Fibroblast of mammary gland (primary cell): ENCODE measurements at regions not wholly inside any gene's neighbourhood (a gene's known extent, or its start where the extent isn't known, plus 50 kb on each side); places are given as distances from the start of the nearest gene placed in this dataset.

Experiments used
- DNase-seq: peaks from one replicate; pipeline ENCODE4 v3.0.0-alpha.2; 2010; ENCODE audit warnings: low read depth
- H3K4me3 ChIP-seq: 2 replicates; pipeline ENCODE4 v1.5.1; 2011; ENCODE audit warnings: low read depth, mild to moderate bottlenecking, low read length, moderate library complexity; ENCODE audit not compliant: control insufficient read depth
- TF ChIP-seq, protein P1 (sequence below): conservative IDR thresholded peaks from 2 replicates; pipeline ENCODE4 v1.5.1; 2011; ENCODE audit warnings: low read depth, low read length, inconsistent platforms; ENCODE audit not compliant: control insufficient read depth, insufficient read depth

DNA sequence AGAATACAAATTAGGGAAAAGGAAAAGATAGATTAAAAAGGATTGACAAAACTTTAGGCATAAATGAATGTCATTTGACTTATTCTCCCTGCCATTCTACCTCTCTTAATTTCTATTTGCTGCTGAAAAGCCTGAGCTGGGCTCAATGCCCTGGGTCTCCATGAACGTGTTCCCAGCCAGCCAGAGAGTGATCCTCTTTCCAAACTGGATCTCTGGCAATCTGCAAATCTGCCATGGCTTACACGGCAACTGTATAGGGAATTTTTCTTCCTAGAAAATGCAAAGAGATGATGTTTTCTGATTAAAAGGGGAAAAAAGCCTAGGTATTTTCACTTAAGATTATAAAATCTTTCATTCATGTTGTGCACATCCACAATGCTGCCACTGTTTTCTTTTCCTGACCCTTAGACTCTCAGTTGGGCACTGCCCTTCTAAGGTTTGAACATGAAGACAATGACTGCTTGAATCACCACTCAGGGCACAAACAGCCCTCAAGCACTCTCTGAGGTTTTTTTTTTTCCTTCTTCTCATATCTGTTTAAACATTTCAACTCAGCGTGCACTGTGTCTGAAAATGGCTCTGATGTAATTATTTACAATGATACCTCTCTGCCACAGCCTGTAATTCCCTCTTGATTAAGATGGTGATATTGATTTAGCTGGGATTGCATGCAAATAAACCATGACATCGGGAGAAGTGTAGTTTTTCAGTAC, 60.3 kb downstream of the DACT1 start:
- DNase-seq, result no peak
- H3K4me3 ChIP-seq, result no peak overlapping the region
- TF ChIP-seq, protein P1, sequence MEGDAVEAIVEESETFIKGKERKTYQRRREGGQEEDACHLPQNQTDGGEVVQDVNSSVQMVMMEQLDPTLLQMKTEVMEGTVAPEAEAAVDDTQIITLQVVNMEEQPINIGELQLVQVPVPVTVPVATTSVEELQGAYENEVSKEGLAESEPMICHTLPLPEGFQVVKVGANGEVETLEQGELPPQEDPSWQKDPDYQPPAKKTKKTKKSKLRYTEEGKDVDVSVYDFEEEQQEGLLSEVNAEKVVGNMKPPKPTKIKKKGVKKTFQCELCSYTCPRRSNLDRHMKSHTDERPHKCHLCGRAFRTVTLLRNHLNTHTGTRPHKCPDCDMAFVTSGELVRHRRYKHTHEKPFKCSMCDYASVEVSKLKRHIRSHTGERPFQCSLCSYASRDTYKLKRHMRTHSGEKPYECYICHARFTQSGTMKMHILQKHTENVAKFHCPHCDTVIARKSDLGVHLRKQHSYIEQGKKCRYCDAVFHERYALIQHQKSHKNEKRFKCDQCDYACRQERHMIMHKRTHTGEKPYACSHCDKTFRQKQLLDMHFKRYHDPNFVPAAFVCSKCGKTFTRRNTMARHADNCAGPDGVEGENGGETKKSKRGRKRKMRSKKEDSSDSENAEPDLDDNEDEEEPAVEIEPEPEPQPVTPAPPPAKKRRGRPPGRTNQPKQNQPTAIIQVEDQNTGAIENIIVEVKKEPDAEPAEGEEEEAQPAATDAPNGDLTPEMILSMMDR, result no peak

DNA sequence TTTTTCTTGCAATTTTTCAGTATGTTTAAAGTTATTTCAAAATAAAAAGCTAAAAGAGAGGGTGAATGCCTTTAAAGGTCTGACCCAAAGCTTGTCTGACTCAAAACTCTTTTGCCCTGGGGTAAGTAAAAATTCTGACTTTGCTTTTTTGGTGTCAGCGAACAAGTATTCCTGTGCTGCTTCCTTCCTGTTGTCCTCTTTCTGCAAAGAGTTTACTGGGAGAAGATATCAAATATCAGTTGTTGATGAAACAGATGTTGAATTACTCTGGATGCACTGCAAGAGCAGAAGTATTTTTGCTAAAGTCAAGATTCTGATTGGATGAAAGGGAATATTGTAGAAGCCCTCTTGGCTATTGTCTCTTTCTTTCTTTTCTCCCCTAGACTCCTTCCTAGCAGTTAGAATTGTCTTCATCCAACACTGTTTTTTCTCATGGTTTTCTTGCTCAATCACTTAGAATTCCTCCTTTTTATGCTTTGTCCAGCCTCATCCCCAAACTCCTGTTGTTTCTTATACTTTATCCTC, 62.0 kb downstream of the DACT1 start:
- no peak overlapping the region for H3K4me3 ChIP-seq
- TF ChIP-seq, protein P1, result no peak
- DNase-seq, result no peak

GRCh38 chr14:58701156-58701555, 63.4 kb downstream of the DACT1 start:
- H3K4me3 ChIP-seq, result no peak overlapping the region
- TF ChIP-seq, protein P1, result no peak
- DNase-seq, result no peak

DNA sequence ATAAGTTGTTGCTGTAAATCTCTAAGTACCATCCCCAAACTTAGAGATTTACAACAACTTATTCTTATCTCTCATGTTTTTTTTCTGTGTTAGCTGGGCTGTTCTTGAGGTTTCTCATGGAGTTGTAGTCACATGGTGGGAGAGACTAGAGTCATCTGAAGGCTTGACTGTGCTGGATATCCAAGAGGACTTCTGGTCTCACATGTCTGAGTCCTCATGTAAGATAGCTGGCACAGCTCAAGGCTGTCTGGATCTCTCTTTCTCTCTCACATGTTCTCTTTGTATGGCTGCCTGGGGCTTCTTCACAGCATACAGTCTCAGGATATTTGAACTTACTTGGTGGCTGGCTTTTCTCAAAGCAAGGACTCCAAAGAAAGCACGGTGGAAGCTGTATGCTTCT, 63.8 kb downstream of the DACT1 start:
- DNase-seq, result no peak
- H3K4me3 ChIP-seq, result no peak overlapping the region
- TF ChIP-seq, protein P1, result no peak

DNA sequence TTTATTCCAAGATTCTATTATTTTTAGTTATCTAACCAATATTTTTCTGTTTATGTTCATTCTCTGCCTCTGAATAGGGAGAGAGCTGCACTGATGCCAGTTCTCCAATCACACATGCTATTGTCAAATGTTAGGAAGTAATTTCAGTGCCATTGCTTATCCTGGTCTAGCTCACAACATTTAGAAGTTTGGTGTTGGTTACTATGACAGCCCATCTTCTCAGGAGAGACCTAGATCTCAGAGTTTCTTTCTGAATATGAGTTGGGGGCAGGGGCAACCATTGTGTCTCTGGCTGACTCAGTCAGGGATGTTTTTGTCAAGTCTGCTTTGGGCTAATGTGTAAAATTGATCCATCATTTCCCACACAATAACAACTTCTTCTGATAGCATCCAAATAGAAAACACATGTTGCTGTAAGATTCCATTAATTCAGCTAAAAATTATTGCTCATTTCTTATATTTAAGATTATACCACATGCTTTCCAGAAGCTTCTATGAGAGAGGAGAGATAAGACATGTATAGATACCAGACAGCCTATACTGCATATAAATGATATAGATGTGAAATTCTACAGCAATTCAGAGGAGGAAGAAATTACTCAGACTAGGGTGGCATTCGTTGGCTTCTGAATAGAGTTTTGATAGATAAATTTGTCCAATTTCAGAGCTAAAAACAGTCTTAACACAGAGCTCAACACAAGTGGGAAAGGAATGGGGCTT, 64.8 kb downstream of the DACT1 start:
- TF ChIP-seq, protein P1, result no peak
- no peak overlapping the region for H3K4me3 ChIP-seq
- DNase-seq, result no peak

- no peak for DNase-seq
- TF ChIP-seq, protein P1, result no peak
- no peak overlapping the region for H3K4me3 ChIP-seq
These were observed 65.4 kb downstream of the DACT1 start for GRCh38 chr14:58703161-58703506.
